T-helper 2 cell treated with Interferon-gamma antibody and Interleukin-4, amounts not matched to agents 5 μg/mL and 100 μg/mL, for 36 hours (primary cell): ENCODE measurements at regions not wholly inside any gene's neighbourhood (a gene's known extent, or its start where the extent isn't known, plus 50 kb on each side); places are given as distances from the start of the nearest gene placed in this dataset.

ENCODE experiments used
- DNase-seq: peaks from one replicate; pipeline ENCODE4 v3.0.0; 2021; ENCODE audit warnings: low spot score
- H3K27ac Mint-ChIP-seq: one replicate; pipeline ENCODE4 v1.8.0; 2021; ENCODE audit warnings: mild to moderate bottlenecking, mixed read lengths
- H3K27me3 Mint-ChIP-seq: one replicate; pipeline ENCODE4 v1.8.0; 2021; ENCODE audit warnings: low read depth, mixed read lengths
- H3K36me3 Mint-ChIP-seq: one replicate; pipeline ENCODE4 v1.8.0; 2021; ENCODE audit warnings: low read depth, mixed read lengths
- H3K4me1 Mint-ChIP-seq: one replicate; pipeline ENCODE4 v1.8.0; 2021; ENCODE audit warnings: low read depth, mixed read lengths
- H3K4me3 Mint-ChIP-seq: one replicate; pipeline ENCODE4 v1.8.0; 2022; ENCODE audit warnings: mild to moderate bottlenecking, moderate library complexity, mixed read lengths
- H3K9me3 Mint-ChIP-seq: one replicate; pipeline ENCODE4 v1.8.0; 2021; ENCODE audit warnings: mixed read lengths

DNA sequence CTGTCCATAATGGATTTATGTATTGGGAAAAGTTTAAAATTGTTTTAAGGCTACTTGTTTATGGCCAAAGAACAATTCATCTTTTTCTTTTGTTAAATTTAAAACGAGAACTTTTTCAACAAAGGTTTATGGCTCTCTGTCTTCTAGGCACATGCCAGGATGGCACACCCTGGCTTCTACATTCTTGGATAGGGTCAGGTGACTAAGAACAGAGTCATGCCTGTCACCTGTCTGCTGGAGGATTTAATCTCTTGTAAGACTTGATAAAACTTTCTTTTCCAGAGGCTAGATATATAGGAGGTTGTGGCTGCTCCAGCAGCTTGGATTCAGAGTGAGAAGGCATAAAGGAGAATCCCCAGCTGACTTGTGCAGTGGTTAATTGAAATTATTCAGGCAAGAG lies 915.4 kb downstream of the GATA3 start:
- Mint-ChIP-seq H3K27ac (no peak overlapping the region), H3K9me3 (peaks cover 22% of the 10 kb centered on the region), H3K36me3 (peaks cover 3% of the 10 kb centered on the region), H3K4me3 (no peak overlapping the region), H3K4me1 (no peaks in the 10 kb centered on the region), H3K27me3 (no peaks in the 10 kb centered on the region)
- no peak for DNase-seq

- Mint-ChIP-seq H3K27ac (no peak overlapping the region), H3K9me3 (peaks cover 4% of the 10 kb centered on the region), H3K27me3 (no peaks in the 10 kb centered on the region), H3K4me1 (no peaks in the 10 kb centered on the region), H3K4me3 (no peak overlapping the region), H3K36me3 (no peaks in the 10 kb centered on the region)
- no peak for DNase-seq
These were observed 921.0 kb downstream of the GATA3 start for GRCh38 chr10:8975535-8975934.

DNA sequence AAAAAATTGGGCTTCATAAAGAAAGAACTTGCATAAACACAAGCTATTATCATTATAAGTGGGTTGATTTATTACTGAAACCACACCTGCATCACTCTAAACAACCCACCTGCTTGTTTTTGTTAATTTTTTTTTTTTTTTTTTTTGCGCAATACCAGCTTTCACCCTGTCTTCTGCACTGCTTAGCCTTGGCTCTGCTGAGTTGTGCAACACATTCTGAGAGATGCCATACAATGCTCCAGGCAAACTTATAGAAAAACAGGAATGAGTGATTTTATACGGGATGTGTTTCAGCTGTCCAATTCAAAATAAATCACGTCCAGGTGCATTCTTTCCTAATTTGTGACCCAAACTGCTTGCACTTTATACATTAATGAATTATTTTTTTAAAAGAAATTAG lies 923.6 kb downstream of the GATA3 start:
- Mint-ChIP-seq H3K4me3 (no peak overlapping the region), H3K27me3 (no peaks in the 10 kb centered on the region), H3K27ac (no peak overlapping the region), H3K4me1 (peaks cover 4% of the 10 kb centered on the region), H3K9me3 (no peaks in the 10 kb centered on the region), H3K36me3 (peaks cover under 1% of the 10 kb centered on the region)
- DNase-seq = no peak

- Mint-ChIP-seq H3K4me3 (no peak overlapping the region), H3K9me3 (no peaks in the 10 kb centered on the region), H3K27me3 (no peaks in the 10 kb centered on the region), H3K27ac (no peak overlapping the region), H3K4me1 (peaks cover 4% of the 10 kb centered on the region), H3K36me3 (peaks cover 4% of the 10 kb centered on the region)
- no peak for DNase-seq
These were observed 925.5 kb downstream of the GATA3 start for GRCh38 chr10:8979976-8980375.

DNA sequence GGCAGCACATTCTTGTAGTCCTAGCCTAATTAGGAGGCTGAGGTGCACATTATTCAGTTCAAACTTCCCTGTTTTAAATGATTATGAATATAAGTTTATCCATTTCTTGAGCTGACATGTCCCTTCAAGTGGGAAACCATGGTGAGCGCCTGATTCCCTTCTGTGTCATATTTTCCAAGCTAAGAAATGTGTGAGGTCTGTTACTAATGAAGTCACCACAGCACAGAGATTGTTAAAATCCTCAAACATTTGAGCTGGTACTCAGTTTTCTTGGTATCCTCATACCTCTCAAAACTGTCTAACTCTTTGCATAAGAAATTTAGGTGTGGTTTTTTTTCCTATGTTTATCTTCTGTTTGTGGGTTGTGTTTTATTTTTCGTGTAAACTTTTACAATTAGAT lies 926.8 kb downstream of the GATA3 start:
- Mint-ChIP-seq H3K9me3 (no peaks in the 10 kb centered on the region), H3K36me3 (peaks cover 4% of the 10 kb centered on the region), H3K27me3 (no peaks in the 10 kb centered on the region), H3K4me3 (no peak overlapping the region), H3K27ac (no peak overlapping the region), H3K4me1 (peaks cover 6% of the 10 kb centered on the region)
- no peak for DNase-seq

GRCh38 chr10:8985651-8986050 lies 931.2 kb downstream of the GATA3 start:
- H3K27ac Mint-ChIP-seq = peak overlapping the region; percentile 27
- no peak overlapping the region for H3K4me3 Mint-ChIP-seq
- H3K9me3 Mint-ChIP-seq = no peaks in the 10 kb centered on the region
- no peaks in the 10 kb centered on the region for H3K27me3 Mint-ChIP-seq
- DNase-seq = no peak
- H3K4me1 Mint-ChIP-seq = peaks cover 18% of the 10 kb centered on the region
- H3K36me3 Mint-ChIP-seq = peaks cover 9% of the 10 kb centered on the region

GRCh38 chr10:8986975-8987374 lies 932.5 kb downstream of the GATA3 start:
- H3K9me3 Mint-ChIP-seq = peaks cover 7% of the 10 kb centered on the region
- H3K4me1 Mint-ChIP-seq = peaks cover 24% of the 10 kb centered on the region
- DNase-seq = no peak
- peaks cover 9% of the 10 kb centered on the region for H3K36me3 Mint-ChIP-seq
- H3K27me3 Mint-ChIP-seq = no peaks in the 10 kb centered on the region
- no peak overlapping the region for H3K27ac Mint-ChIP-seq
- H3K4me3 Mint-ChIP-seq = no peak overlapping the region

DNA sequence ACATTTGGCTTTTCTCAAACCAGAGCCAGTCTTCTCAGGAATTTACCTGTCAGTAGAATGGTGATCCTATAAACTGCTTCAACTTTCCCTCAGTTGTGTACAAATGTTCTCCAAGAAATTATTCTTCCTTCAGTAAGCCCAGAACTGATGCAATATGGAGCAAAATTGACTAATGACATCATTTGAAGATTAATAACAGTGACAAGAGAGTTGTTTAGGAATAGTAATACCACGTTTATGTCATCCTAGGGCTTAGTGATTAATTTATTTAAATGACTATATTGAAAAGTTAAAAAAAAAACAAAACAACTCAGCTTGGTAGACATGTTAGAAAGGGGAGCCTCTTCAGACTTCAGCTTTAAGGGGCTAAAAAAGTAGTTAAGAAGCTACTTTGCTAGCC lies 933.2 kb downstream of the GATA3 start:
- no peak for DNase-seq
- H3K27ac Mint-ChIP-seq = no peak overlapping the region
- H3K4me1 Mint-ChIP-seq = peaks cover 26% of the 10 kb centered on the region
- no peaks in the 10 kb centered on the region for H3K27me3 Mint-ChIP-seq
- H3K9me3 Mint-ChIP-seq = peaks cover 8% of the 10 kb centered on the region
- peaks cover 9% of the 10 kb centered on the region for H3K36me3 Mint-ChIP-seq
- H3K4me3 Mint-ChIP-seq = no peak overlapping the region

DNA sequence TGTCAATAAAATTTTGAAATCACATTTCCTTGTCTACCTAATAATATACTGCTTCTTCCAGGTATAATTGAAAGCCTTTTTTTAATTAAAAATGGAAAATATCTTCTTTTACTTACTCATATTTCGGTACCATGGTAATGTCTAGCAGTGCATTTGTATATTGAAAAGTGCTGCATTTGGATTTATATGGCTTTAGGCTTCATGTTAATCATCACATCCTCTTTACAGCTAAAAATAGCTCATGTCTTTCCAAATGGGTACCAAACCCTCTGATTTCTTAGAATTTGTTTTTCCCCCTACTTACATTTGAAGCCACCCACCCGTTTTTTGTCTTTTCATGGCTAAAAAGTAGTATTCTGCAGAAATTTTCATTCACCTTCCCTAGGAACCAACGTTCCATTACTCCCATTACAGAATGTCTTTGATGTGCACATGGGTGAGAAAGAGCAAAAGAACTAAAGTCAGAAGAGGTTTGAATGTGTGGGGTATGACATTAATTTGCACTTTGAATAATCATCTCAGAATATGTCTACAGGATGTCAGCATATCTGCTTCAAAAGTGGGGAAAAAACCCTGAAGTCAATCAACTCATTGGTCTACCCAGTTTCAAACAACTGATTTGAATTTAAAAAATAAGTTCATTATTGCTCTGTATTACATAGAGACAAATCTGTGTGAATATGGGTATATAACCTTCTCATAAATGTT lies 935.9 kb downstream of the GATA3 start:
- H3K4me1 Mint-ChIP-seq = peaks cover 36% of the 10 kb centered on the region

DNA sequence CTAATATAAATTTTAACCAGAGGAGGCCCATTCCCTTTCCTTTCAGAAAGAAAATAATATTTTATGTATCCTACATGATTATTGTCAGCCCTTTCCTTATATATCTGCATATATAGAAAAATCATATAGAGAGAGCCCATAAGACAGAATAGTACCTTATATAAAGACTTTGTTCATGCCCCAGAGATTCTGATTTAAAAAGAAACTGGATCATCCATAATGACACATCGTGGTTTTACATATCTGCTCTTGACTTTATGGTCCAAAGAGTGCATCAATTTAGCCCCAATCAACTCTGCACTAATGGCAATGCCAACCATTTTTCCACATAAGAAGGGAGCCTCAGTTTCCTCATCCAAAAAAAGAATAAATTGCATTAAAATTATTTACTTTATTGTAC lies 937.5 kb downstream of the GATA3 start:
- H3K4me3 Mint-ChIP-seq = no peak overlapping the region
- no peak overlapping the region for H3K27ac Mint-ChIP-seq
- no peaks in the 10 kb centered on the region for H3K27me3 Mint-ChIP-seq
- H3K9me3 Mint-ChIP-seq = peaks cover 8% of the 10 kb centered on the region
- no peak for DNase-seq
- peaks cover 36% of the 10 kb centered on the region for H3K4me1 Mint-ChIP-seq
- peaks cover 5% of the 10 kb centered on the region for H3K36me3 Mint-ChIP-seq

More for the DNA sequence above, 935.9 kb downstream of the GATA3 start:
- H3K27ac Mint-ChIP-seq = peak overlapping the region; percentile 69
- peaks cover 8% of the 10 kb centered on the region for H3K9me3 Mint-ChIP-seq
- peak overlapping the region; percentile 57 for H3K4me3 Mint-ChIP-seq
- DNase-seq = no peak
- peaks cover 5% of the 10 kb centered on the region for H3K36me3 Mint-ChIP-seq
- H3K27me3 Mint-ChIP-seq = no peaks in the 10 kb centered on the region

DNA sequence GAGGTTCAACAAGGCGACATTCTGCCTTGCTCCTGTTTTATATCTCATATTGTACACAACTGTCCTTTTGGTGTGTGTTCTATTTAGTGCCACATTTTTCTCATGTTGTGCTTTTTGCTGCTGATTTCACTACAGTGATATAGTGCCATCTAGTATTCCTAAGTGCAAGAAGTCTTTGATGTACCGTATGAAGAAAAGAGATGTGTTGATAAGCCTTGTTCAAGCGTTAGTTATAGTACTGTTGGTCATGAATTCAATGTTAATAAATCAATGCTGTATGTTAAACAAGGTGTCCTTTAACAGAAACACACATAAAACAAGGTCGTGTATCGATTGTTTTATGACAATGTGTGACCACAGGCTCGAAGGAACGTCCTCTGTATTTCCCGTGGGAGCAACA lies 939.4 kb downstream of the GATA3 start:
- Mint-ChIP-seq H3K4me1 (peaks cover 36% of the 10 kb centered on the region), H3K9me3 (peaks cover 8% of the 10 kb centered on the region), H3K4me3 (no peak overlapping the region), H3K27ac (no peak overlapping the region), H3K36me3 (peaks cover 7% of the 10 kb centered on the region), H3K27me3 (no peaks in the 10 kb centered on the region)
- DNase-seq = no peak

DNA sequence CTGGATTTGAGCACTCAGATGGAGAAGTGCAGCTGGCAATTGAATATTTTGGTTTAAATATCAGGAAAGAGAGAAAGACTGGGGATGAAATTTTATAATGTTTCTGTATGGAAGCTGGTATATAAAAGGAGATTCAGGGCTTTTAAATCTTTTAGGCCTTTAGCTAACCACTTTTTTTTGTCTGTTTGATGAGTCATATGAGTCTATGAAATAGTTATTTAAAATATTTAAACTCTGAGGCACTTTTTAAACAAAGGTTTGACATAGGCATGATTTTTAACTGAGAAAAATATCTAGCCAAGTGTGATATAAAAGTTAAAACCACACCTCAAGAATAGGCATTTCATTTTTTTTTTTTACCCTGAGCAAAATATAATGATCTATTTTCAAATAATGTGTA lies 944.3 kb downstream of the GATA3 start:
- Mint-ChIP-seq H3K27ac (no peak overlapping the region), H3K9me3 (no peaks in the 10 kb centered on the region), H3K36me3 (peaks cover 5% of the 10 kb centered on the region), H3K4me1 (peaks cover 15% of the 10 kb centered on the region), H3K27me3 (no peaks in the 10 kb centered on the region), H3K4me3 (no peak overlapping the region)
- no peak for DNase-seq

- peaks cover 41% of the 10 kb centered on the region for H3K4me1 Mint-ChIP-seq
- no peaks in the 10 kb centered on the region for H3K9me3 Mint-ChIP-seq
- H3K36me3 Mint-ChIP-seq = peaks cover 5% of the 10 kb centered on the region
- H3K27me3 Mint-ChIP-seq = no peaks in the 10 kb centered on the region
- H3K27ac Mint-ChIP-seq = no peak overlapping the region
- no peak for DNase-seq
- peak overlapping the region; percentile 22 for H3K4me3 Mint-ChIP-seq
These were observed 948.6 kb downstream of the GATA3 start for GRCh38 chr10:9003122-9003521.

GRCh38 chr10:9004736-9005135 lies 950.2 kb downstream of the GATA3 start:
- Mint-ChIP-seq H3K9me3 (no peaks in the 10 kb centered on the region), H3K36me3 (peaks cover 2% of the 10 kb centered on the region), H3K4me1 (peaks cover 50% of the 10 kb centered on the region), H3K27me3 (no peaks in the 10 kb centered on the region), H3K27ac (peak overlapping the region; percentile 73), H3K4me3 (peak overlapping the region; percentile 76)
- no peak for DNase-seq

DNA sequence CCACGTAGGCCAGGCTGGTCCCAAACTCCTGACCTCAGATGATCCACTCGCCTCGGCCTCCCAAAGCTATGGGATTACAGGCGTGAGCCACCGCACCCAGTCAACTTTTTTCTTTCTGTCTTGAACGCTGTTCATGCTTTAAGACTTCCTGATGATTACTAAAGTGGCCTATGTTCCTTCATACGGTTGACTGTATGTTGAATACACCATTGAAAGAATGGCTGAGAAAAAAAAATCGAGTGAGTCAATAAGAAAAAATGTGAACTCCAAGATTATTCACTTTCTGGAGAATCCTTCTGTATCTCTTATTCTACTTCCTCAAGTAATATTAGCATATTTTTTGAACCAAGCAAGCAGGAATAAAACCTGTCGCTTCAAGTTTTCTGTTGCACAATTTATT lies 955.0 kb downstream of the GATA3 start:
- peak overlapping the region; percentile 67 for H3K4me3 Mint-ChIP-seq
- peaks cover 67% of the 10 kb centered on the region for H3K4me1 Mint-ChIP-seq
- no peaks in the 10 kb centered on the region for H3K27me3 Mint-ChIP-seq
- DNase-seq = no peak
- peak overlapping the region; percentile 85 for H3K27ac Mint-ChIP-seq
- H3K36me3 Mint-ChIP-seq = peaks cover 5% of the 10 kb centered on the region
- H3K9me3 Mint-ChIP-seq = no peaks in the 10 kb centered on the region
